HAP-1 (cell line): ENCODE measurements at regions not wholly inside any gene's neighbourhood (a gene's known extent, or its start where the extent isn't known, plus 50 kb on each side); places are given as distances from the start of the nearest gene placed in this dataset.

Experiments used
- DNase-seq, 2 experiments: peaks; one replicate each; pipeline ENCODE4 v3.0.0-alpha.2; 2016 to 2020; ENCODE audit warnings: low spot score in 2 of 2
- H3K27me3 ChIP-seq: fragments of 250-450 bp; sonication (Bioruptor Pico); 2 replicates; pipeline ENCODE4 v1.5.1; 2020; ENCODE audit warnings: low read depth, mild to moderate bottlenecking, moderate library complexity
- H3K36me3 ChIP-seq: fragments of 250-450 bp; sonication (Bioruptor Pico); replicated peaks from 2 replicates; pipeline ENCODE4 v1.5.1; 2020; ENCODE audit warnings: mild to moderate bottlenecking
- H3K4me1 ChIP-seq: fragments of 250-450 bp; sonication (Bioruptor Pico); 2 replicates; pipeline ENCODE4 v1.5.1; 2020; ENCODE audit warnings: mild to moderate bottlenecking
- H3K4me3 ChIP-seq: fragments of 250-450 bp; sonication (Bioruptor Pico); 2 replicates; pipeline ENCODE4 v1.5.1; 2020; ENCODE audit warnings: mild to moderate bottlenecking, moderate library complexity
- H3K9me3 ChIP-seq: fragments of 250-450 bp; sonication (Bioruptor Pico); 2 replicates; pipeline ENCODE4 v1.5.1; 2020; ENCODE audit warnings: mild to moderate bottlenecking, moderate library complexity
- in situ Hi-C: fragments of 300-500 bp; cut with MboI; formaldehyde crosslinking; loops from 3 replicates; pipeline ENCODE4 v1.14.3; 2020; ENCODE audit warnings: low sequenced_read_pairs, inconsistent platforms, mixed read lengths

- Histone ChIP-seq H3K9me3 (no peaks in the 10 kb centered on the region), H3K4me3 (no peak overlapping the region), H3K36me3 (no peaks in the 10 kb centered on the region), H3K4me1 (no peaks in the 10 kb centered on the region), H3K27me3 (no peaks in the 10 kb centered on the region)
- DNase-seq, result no peak
- in situ Hi-C loops, result no loop called here
These were observed 1142.5 kb upstream of the IGFBP7 start for GRCh38 chr4:58252656-58253055.

- Histone ChIP-seq H3K36me3 (no peaks in the 10 kb centered on the region), H3K27me3 (no peaks in the 10 kb centered on the region), H3K4me3 (no peak overlapping the region), H3K9me3 (no peaks in the 10 kb centered on the region), H3K4me1 (no peaks in the 10 kb centered on the region)
- in situ Hi-C loops, result no loop called here
- DNase-seq, result peak; percentile 4 to 18
These were observed 1137.6 kb upstream of the IGFBP7 start for GRCh38 chr4:58247792-58248191.

GRCh38 chr4:58225460-58225859 is 1115.3 kb upstream of the IGFBP7 start:
- Histone ChIP-seq H3K4me3 (no peak overlapping the region), H3K4me1 (no peaks in the 10 kb centered on the region), H3K27me3 (no peaks in the 10 kb centered on the region), H3K36me3 (no peaks in the 10 kb centered on the region), H3K9me3 (no peaks in the 10 kb centered on the region)
- in situ Hi-C loops, result no loop called here
- no peak for DNase-seq

- no peaks in the 10 kb centered on the region for H3K27me3 ChIP-seq
- no peaks in the 10 kb centered on the region for H3K4me1 ChIP-seq
- in situ Hi-C loops, result no loop called here
- DNase-seq, result no peak
- no peak overlapping the region for H3K4me3 ChIP-seq
- H3K9me3 ChIP-seq, result no peaks in the 10 kb centered on the region
- no peaks in the 10 kb centered on the region for H3K36me3 ChIP-seq
These were observed 1109.0 kb upstream of the IGFBP7 start for GRCh38 chr4:58219179-58219578.

GRCh38 chr4:58216461-58216860 is 1106.3 kb upstream of the IGFBP7 start:
- H3K4me1 ChIP-seq, result no peaks in the 10 kb centered on the region
- H3K36me3 ChIP-seq, result no peaks in the 10 kb centered on the region
- no peak for DNase-seq
- in situ Hi-C loops, result no loop called here
- H3K27me3 ChIP-seq, result no peaks in the 10 kb centered on the region
- no peaks in the 10 kb centered on the region for H3K9me3 ChIP-seq
- no peak overlapping the region for H3K4me3 ChIP-seq

GRCh38 chr4:58214376-58214775 is 1104.2 kb upstream of the IGFBP7 start:
- Histone ChIP-seq H3K4me3 (no peak overlapping the region), H3K9me3 (no peaks in the 10 kb centered on the region), H3K36me3 (no peaks in the 10 kb centered on the region), H3K27me3 (no peaks in the 10 kb centered on the region), H3K4me1 (no peaks in the 10 kb centered on the region)
- no peak for DNase-seq
- in situ Hi-C loops, result no loop called here

- Histone ChIP-seq H3K9me3 (no peaks in the 10 kb centered on the region), H3K4me3 (no peak overlapping the region), H3K27me3 (no peaks in the 10 kb centered on the region), H3K36me3 (no peaks in the 10 kb centered on the region), H3K4me1 (no peaks in the 10 kb centered on the region)
- in situ Hi-C loops, result no loop called here
- peak in 1 of 2 experiments; percentile 18 for DNase-seq
These were observed 1099.4 kb upstream of the IGFBP7 start for GRCh38 chr4:58209551-58209950.

- DNase-seq, result no peak
- Histone ChIP-seq H3K4me3 (no peak overlapping the region), H3K4me1 (no peaks in the 10 kb centered on the region), H3K27me3 (no peaks in the 10 kb centered on the region), H3K36me3 (no peaks in the 10 kb centered on the region), H3K9me3 (no peaks in the 10 kb centered on the region)
- in situ Hi-C loops, result no loop called here
These were observed 1098.8 kb upstream of the IGFBP7 start for GRCh38 chr4:58209001-58209400.

- H3K9me3 ChIP-seq, result no peaks in the 10 kb centered on the region
- in situ Hi-C loops, result no loop called here
These were observed 1095.5 kb upstream of the IGFBP7 start for GRCh38 chr4:58205446-58206235.

GRCh38 chr4:58192217-58192616 is 1082.0 kb upstream of the IGFBP7 start:
- no peak for DNase-seq
- no peaks in the 10 kb centered on the region for H3K9me3 ChIP-seq
- in situ Hi-C loops, result no loop called here

More at GRCh38 chr4:58205446-58206235, 1095.5 kb upstream of the IGFBP7 start:
- Histone ChIP-seq H3K4me1 (no peaks in the 10 kb centered on the region), H3K36me3 (no peaks in the 10 kb centered on the region), H3K27me3 (no peaks in the 10 kb centered on the region), H3K4me3 (no peak overlapping the region)
- no peak for DNase-seq

GRCh38 chr4:58191109-58191508 is 1080.9 kb upstream of the IGFBP7 start:
- DNase-seq, result no peak
- Histone ChIP-seq H3K36me3 (no peaks in the 10 kb centered on the region), H3K4me3 (no peak overlapping the region), H3K9me3 (no peaks in the 10 kb centered on the region), H3K27me3 (no peaks in the 10 kb centered on the region), H3K4me1 (no peaks in the 10 kb centered on the region)
- in situ Hi-C loops, result no loop called here

More at GRCh38 chr4:58192217-58192616, 1082.0 kb upstream of the IGFBP7 start:
- Histone ChIP-seq H3K36me3 (no peaks in the 10 kb centered on the region), H3K27me3 (no peaks in the 10 kb centered on the region), H3K4me1 (no peaks in the 10 kb centered on the region), H3K4me3 (no peak overlapping the region)

- Histone ChIP-seq H3K9me3 (no peaks in the 10 kb centered on the region), H3K27me3 (no peaks in the 10 kb centered on the region), H3K36me3 (no peaks in the 10 kb centered on the region), H3K4me3 (no peak overlapping the region), H3K4me1 (no peaks in the 10 kb centered on the region)
- no peak for DNase-seq
- in situ Hi-C loops, result no loop called here
These were observed 1078.1 kb upstream of the IGFBP7 start for GRCh38 chr4:58188316-58188715.

- Histone ChIP-seq H3K36me3 (no peaks in the 10 kb centered on the region), H3K4me1 (no peaks in the 10 kb centered on the region), H3K9me3 (no peaks in the 10 kb centered on the region), H3K27me3 (no peaks in the 10 kb centered on the region), H3K4me3 (no peak overlapping the region)
- in situ Hi-C loops, result no loop called here
- no peak for DNase-seq
These were observed 1064.8 kb upstream of the IGFBP7 start for GRCh38 chr4:58175024-58175423.

GRCh38 chr4:58166490-58166889 is 1056.3 kb upstream of the IGFBP7 start:
- Histone ChIP-seq H3K36me3 (no peaks in the 10 kb centered on the region), H3K27me3 (no peaks in the 10 kb centered on the region), H3K9me3 (no peaks in the 10 kb centered on the region), H3K4me3 (no peak overlapping the region), H3K4me1 (no peaks in the 10 kb centered on the region)
- no peak for DNase-seq
- in situ Hi-C loops, result no loop called here

- Histone ChIP-seq H3K9me3 (no peaks in the 10 kb centered on the region), H3K36me3 (no peaks in the 10 kb centered on the region), H3K27me3 (no peaks in the 10 kb centered on the region), H3K4me3 (no peak overlapping the region), H3K4me1 (no peaks in the 10 kb centered on the region)
- DNase-seq, result no peak
- in situ Hi-C loops, result no loop called here
These were observed 1053.0 kb upstream of the IGFBP7 start for GRCh38 chr4:58163156-58163555.
